ENCODE measurements at regions not wholly inside any gene's neighbourhood (a gene's known extent, or its start where the extent isn't known, plus 50 kb on each side); places are given as distances from the start of the nearest gene placed in this dataset.

- no TSS peak for BruUV-seq (replicated peaks)
- ATAC-seq, result no peak
- intact Hi-C loops (cut with micrococcal nuclease), result loop anchor here (2.0 to 5.0 kb wide), 2 partner anchors 737 to 889 kb away; no protein-coding TSS in a partner anchor
- H4K20me1 ChIP-seq (ENCODE audit: insufficient read depth), result no peaks in the 10 kb centered on the region
- H3K4me1 ChIP-seq (ENCODE audit: control insufficient read depth in 1 of 2, insufficient read depth in 2 of 2, low read length in 2 of 2), result peaks cover 0 to under 1% of the 10 kb centered on the region in 2 experiments; a peak in 2 of 4 replicates
- DNase-seq (ENCODE audit: low read depth, low spot score), result no peak
- H3K4me3 ChIP-seq (replicated peaks in 1 of 2; ENCODE audit: low read depth in 1 of 2, low read length in 2 of 2), result no peak overlapping the region
- no peaks in the 10 kb centered on the region for H3K9me3 ChIP-seq (ENCODE audit: control insufficient read depth in 1 of 2, insufficient read depth in 1 of 2, low read depth in 1 of 2, low read length in 2 of 2)
- H2AFZ ChIP-seq (ENCODE audit: low read depth, low read length, poor library complexity, severe bottlenecking), result no peak overlapping the region
- no peaks in the 10 kb centered on the region for H3K79me2 ChIP-seq (ENCODE audit: insufficient read depth, low read length)
- H3K4me2 ChIP-seq (ENCODE audit: low read length), result no peak overlapping the region
- ChIA-PET RAD21 (ENCODE audit: low non-redundant PET in 1 of 2, low total read pairs in 2 of 2, uncharacterized antibody in 2 of 2, unreplicated experiment in 2 of 2) (no interaction called here), CTCF (interaction anchor here (3.1 kb wide), 1 partner anchor 9 kb away, joined by 19 read pairs; no protein-coding TSS in a partner anchor), POLR2A (no interaction called here)
- no peaks in the 10 kb centered on the region for H3K36me3 ChIP-seq (ENCODE audit: control insufficient read depth in 1 of 2, insufficient read depth in 2 of 2, low read length in 2 of 2)
- H3K27ac ChIP-seq (ENCODE audit: low read depth, low read length), result no peak overlapping the region
- TF ChIP-seq SIN3A (IDR thresholded peaks at IDR 0.05; ENCODE audit: low read depth), result no peak
- TF ChIP-seq, protein P1, sequence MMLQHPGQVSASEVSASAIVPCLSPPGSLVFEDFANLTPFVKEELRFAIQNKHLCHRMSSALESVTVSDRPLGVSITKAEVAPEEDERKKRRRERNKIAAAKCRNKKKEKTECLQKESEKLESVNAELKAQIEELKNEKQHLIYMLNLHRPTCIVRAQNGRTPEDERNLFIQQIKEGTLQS (IDR thresholded peaks at IDR 0.05), result no peak
- TF ChIP-seq RAD21 (IDR thresholded peaks at IDR 0.05; ENCODE audit: low read depth), result no peak
- TF ChIP-seq, protein P2, sequence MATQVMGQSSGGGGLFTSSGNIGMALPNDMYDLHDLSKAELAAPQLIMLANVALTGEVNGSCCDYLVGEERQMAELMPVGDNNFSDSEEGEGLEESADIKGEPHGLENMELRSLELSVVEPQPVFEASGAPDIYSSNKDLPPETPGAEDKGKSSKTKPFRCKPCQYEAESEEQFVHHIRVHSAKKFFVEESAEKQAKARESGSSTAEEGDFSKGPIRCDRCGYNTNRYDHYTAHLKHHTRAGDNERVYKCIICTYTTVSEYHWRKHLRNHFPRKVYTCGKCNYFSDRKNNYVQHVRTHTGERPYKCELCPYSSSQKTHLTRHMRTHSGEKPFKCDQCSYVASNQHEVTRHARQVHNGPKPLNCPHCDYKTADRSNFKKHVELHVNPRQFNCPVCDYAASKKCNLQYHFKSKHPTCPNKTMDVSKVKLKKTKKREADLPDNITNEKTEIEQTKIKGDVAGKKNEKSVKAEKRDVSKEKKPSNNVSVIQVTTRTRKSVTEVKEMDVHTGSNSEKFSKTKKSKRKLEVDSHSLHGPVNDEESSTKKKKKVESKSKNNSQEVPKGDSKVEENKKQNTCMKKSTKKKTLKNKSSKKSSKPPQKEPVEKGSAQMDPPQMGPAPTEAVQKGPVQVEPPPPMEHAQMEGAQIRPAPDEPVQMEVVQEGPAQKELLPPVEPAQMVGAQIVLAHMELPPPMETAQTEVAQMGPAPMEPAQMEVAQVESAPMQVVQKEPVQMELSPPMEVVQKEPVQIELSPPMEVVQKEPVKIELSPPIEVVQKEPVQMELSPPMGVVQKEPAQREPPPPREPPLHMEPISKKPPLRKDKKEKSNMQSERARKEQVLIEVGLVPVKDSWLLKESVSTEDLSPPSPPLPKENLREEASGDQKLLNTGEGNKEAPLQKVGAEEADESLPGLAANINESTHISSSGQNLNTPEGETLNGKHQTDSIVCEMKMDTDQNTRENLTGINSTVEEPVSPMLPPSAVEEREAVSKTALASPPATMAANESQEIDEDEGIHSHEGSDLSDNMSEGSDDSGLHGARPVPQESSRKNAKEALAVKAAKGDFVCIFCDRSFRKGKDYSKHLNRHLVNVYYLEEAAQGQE (IDR thresholded peaks at IDR 0.05; ENCODE audit: low read depth), result no peak
- no peak for TF ChIP-seq SRF (IDR thresholded peaks at IDR 0.05; ENCODE audit: low read depth)
- no peak for TF ChIP-seq POLR2AphosphoS5 (IDR thresholded peaks at IDR 0.05; ENCODE audit: low read depth, low read length)
- TF ChIP-seq, protein P3, sequence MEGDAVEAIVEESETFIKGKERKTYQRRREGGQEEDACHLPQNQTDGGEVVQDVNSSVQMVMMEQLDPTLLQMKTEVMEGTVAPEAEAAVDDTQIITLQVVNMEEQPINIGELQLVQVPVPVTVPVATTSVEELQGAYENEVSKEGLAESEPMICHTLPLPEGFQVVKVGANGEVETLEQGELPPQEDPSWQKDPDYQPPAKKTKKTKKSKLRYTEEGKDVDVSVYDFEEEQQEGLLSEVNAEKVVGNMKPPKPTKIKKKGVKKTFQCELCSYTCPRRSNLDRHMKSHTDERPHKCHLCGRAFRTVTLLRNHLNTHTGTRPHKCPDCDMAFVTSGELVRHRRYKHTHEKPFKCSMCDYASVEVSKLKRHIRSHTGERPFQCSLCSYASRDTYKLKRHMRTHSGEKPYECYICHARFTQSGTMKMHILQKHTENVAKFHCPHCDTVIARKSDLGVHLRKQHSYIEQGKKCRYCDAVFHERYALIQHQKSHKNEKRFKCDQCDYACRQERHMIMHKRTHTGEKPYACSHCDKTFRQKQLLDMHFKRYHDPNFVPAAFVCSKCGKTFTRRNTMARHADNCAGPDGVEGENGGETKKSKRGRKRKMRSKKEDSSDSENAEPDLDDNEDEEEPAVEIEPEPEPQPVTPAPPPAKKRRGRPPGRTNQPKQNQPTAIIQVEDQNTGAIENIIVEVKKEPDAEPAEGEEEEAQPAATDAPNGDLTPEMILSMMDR (IDR thresholded peaks at IDR 0.05 in 2 of 3, conservative IDR thresholded peaks at IDR 0.05 in 1 of 3; ENCODE audit: borderline replicate concordance in 1 of 3, insufficient read depth in 1 of 3, low read depth in 2 of 3, low read length in 2 of 3), result no peak
- TF ChIP-seq TCF7L2 (IDR thresholded peaks at IDR 0.05; ENCODE audit: borderline replicate concordance, extremely low read depth, insufficient read depth, insufficient read length), result no peak
- no peak for TF ChIP-seq POLR2A (IDR thresholded peaks at IDR 0.05; ENCODE audit: borderline replicate concordance, extremely low read depth, insufficient read depth, insufficient read length)
- TF ChIP-seq ZBTB33 (IDR thresholded peaks at IDR 0.05; ENCODE audit: extremely low read depth, insufficient replicate concordance, low read length), result no peak
- TF ChIP-seq SP1 (IDR thresholded peaks at IDR 0.05; ENCODE audit: low read depth), result no peak
- no peaks in the 10 kb centered on the region for H3K9me2 ChIP-seq (ENCODE audit: insufficient read depth)
- no peak overlapping the region for H3K9ac ChIP-seq (ENCODE audit: low read length)
- H3K27me3 ChIP-seq (ENCODE audit: insufficient read depth, low read length), result peaks cover 5% of the 10 kb centered on the region; the same call in 1 of the 2 replicates
Measured at GRCh38 chr15:70465812-70466211, 297.5 kb downstream of the UACA start.
